ENCODE measurements at regions not wholly inside any gene's neighbourhood (a gene's known extent, or its start where the extent isn't known, plus 50 kb on each side); places are given as distances from the start of the nearest gene placed in this dataset.
A peak's percentile ranks its signal among the peaks of the same experiment; 100 is the strongest.

GRCh38 chr5:38739011-38739704 lies 106.7 kb upstream of the OSMR start:
- no TSS peak for BruUV-seq (replicated peaks)
- ATAC-seq (no peak), DNase-seq (ENCODE audit: low spot score) (no peak), FAIRE-seq (no peak)
- H3K9me3 ChIP-seq (ENCODE audit: low read length), result peaks cover 15% of the 10 kb centered on the region; the same call in 1 of the 2 replicates
- H3K27ac ChIP-seq (ENCODE audit: extremely low read length, insufficient read depth, low read length), result no peak overlapping the region
- no peaks in the 10 kb centered on the region for H3K79me2 ChIP-seq (ENCODE audit: insufficient read depth, low read length)
- WGBS (ENCODE audit: low lambda C conversion rate), result 10% methylated on average over 4 of the region's 4 CpGs
- intact Hi-C loops (cut with micrococcal nuclease; ENCODE audit: unreplicated experiment) (no loop called here), in situ Hi-C loops (cut with HindIII; ENCODE audit: extremely low pct_ligation_motif_present, low pct_unique_long_range_greater_than_20kb) (no loop called here)
- no peaks in the 10 kb centered on the region for H3K4me1 ChIP-seq (ENCODE audit: insufficient read depth, low read length)
- no peak overlapping the region for H3K9ac ChIP-seq (ENCODE audit: insufficient read depth, low read depth, low read length)
- peaks cover 0 to 10% of the 10 kb centered on the region in 2 experiments; a peak in 1 of 5 replicates for H3K27me3 ChIP-seq (ENCODE audit: control insufficient read depth in 1 of 2, insufficient read depth in 2 of 2, low read length in 2 of 2)
- H3K4me3 ChIP-seq (replicated peaks in 1 of 3; ENCODE audit: insufficient read depth in 1 of 3, low read depth in 2 of 3, low read length in 3 of 3), result no peak overlapping the region
- no peaks in the 10 kb centered on the region for H4K20me1 ChIP-seq (ENCODE audit: insufficient read depth, low read length)
- CTCF ChIA-PET (ENCODE audit: low intra/inter-chr PET ratio, low total read pairs), result no interaction called here
- H3K4me2 ChIP-seq (ENCODE audit: low read depth, low read length), result no peak overlapping the region
- H2AFZ ChIP-seq (ENCODE audit: low read length), result no peak overlapping the region
- no peaks in the 10 kb centered on the region for H3K36me3 ChIP-seq (replicated peaks in 1 of 2; ENCODE audit: control insufficient read depth in 1 of 2, insufficient read depth in 2 of 2, low read length in 2 of 2)
- TF ChIP-seq MAFK (conservative IDR thresholded peaks at IDR 0.05 in 1 of 2, IDR thresholded peaks at IDR 0.05 in 1 of 2; ENCODE audit: low read length in 2 of 2), result 0 out of 4 replicates have a peak, but pooled peaks of 1 of the 2 experiments have one; percentile 5
- TF ChIP-seq JUND (CRISPR knock-in tag; IDR thresholded peaks at IDR 0.05), result no peak
- TF ChIP-seq ZNF891 (CRISPR knock-in tag; IDR thresholded peaks at IDR 0.05), result no peak
- peak; percentile 33; the same call in 1 of the 2 replicates for TF ChIP-seq ATF7 (IDR thresholded peaks at IDR 0.05)
- TF ChIP-seq ATF7 (CRISPR knock-in tag; IDR thresholded peaks at IDR 0.05), result no peak
- TF ChIP-seq CEBPB (IDR thresholded peaks at IDR 0.05; ENCODE audit: borderline replicate concordance, low read depth, low read length), result peak; percentile 51; the same call in 1 of the 2 replicates
- TF ChIP-seq MZF1 (CRISPR knock-in tag; IDR thresholded peaks at IDR 0.05; ENCODE audit: borderline replicate concordance), result no peak
- TF ChIP-seq BCL6 (CRISPR knock-in tag; IDR thresholded peaks at IDR 0.05), result no peak
- POLR2A ChIA-PET, result no interaction called here

- ATAC-seq (no peak), FAIRE-seq (no peak), DNase-seq (ENCODE audit: low spot score) (no peak)
- in situ Hi-C loops (cut with HindIII; ENCODE audit: extremely low pct_ligation_motif_present, low pct_unique_long_range_greater_than_20kb) (no loop called here), intact Hi-C loops (cut with micrococcal nuclease; ENCODE audit: unreplicated experiment) (no loop called here)
- H3K4me3 ChIP-seq (replicated peaks in 1 of 3; ENCODE audit: insufficient read depth in 1 of 3, low read depth in 2 of 3, low read length in 3 of 3), result no peak overlapping the region
- CTCF ChIA-PET (ENCODE audit: low intra/inter-chr PET ratio, low total read pairs), result no interaction called here
- H3K27me3 ChIP-seq (ENCODE audit: control insufficient read depth in 1 of 2, insufficient read depth in 2 of 2, low read length in 2 of 2), result peaks cover 0 to 10% of the 10 kb centered on the region in 2 experiments; a peak in 1 of 5 replicates
- H3K4me1 ChIP-seq (ENCODE audit: insufficient read depth, low read length), result no peaks in the 10 kb centered on the region
- TF ChIP-seq YEATS2 (CRISPR knock-in tag; IDR thresholded peaks at IDR 0.05; ENCODE audit: borderline replicate concordance) (no peak), ZSCAN22 (CRISPR knock-in tag; IDR thresholded peaks at IDR 0.05) (no peak), ZNF33B (CRISPR knock-in tag; IDR thresholded peaks at IDR 0.05) (no peak)
- H4K20me1 ChIP-seq (ENCODE audit: insufficient read depth, low read length), result no peaks in the 10 kb centered on the region
- no peak overlapping the region for H3K9ac ChIP-seq (ENCODE audit: insufficient read depth, low read depth, low read length)
- H3K27ac ChIP-seq (ENCODE audit: extremely low read length, insufficient read depth, low read length), result no peak overlapping the region
- H3K9me3 ChIP-seq (ENCODE audit: low read length), result peaks cover 15% of the 10 kb centered on the region; the same call in 1 of the 2 replicates
- no peaks in the 10 kb centered on the region for H3K79me2 ChIP-seq (ENCODE audit: insufficient read depth, low read length)
- no peaks in the 10 kb centered on the region for H3K36me3 ChIP-seq (replicated peaks in 1 of 2; ENCODE audit: control insufficient read depth in 1 of 2, insufficient read depth in 2 of 2, low read length in 2 of 2)
- no peak overlapping the region for H2AFZ ChIP-seq (ENCODE audit: low read length)
- H3K4me2 ChIP-seq (ENCODE audit: low read depth, low read length), result no peak overlapping the region
- BruUV-seq (replicated peaks), result no TSS peak
- WGBS (ENCODE audit: low lambda C conversion rate), result 5% methylated on average over 1 of the region's 1 CpG
- POLR2A ChIA-PET, result no interaction called here
Observed at GRCh38 chr5:38739705-38740045, 106.1 kb upstream of the OSMR start.
